HL-60 (cell line): ENCODE measurements at regions not wholly inside any gene's neighbourhood (a gene's known extent, or its start where the extent isn't known, plus 50 kb on each side); places are given as distances from the start of the nearest gene placed in this dataset.

Experiments
- POLR2AphosphoS5 ChIP-seq: IDR thresholded peaks from 2 replicates; pipeline ENCODE4 v1.6.1; 2012; ENCODE audit warnings: low read depth
- SPI1 ChIP-seq: IDR thresholded peaks from 2 replicates; pipeline ENCODE4 v1.6.1; 2012; ENCODE audit warnings: low read depth, mild to moderate bottlenecking, borderline replicate concordance
- TF ChIP-seq, protein P1 (sequence below): IDR thresholded peaks from one replicate; pipeline ENCODE4 v1.5.1; 2011; ENCODE audit warnings: low read length, control low read depth, inconsistent platforms; ENCODE audit not compliant: insufficient read depth
- TF ChIP-seq, protein P2 (sequence below): IDR thresholded peaks from 2 replicates; pipeline ENCODE4 v1.6.1; 2012; ENCODE audit warnings: low read depth; ENCODE audit not compliant: insufficient replicate concordance

DNA sequence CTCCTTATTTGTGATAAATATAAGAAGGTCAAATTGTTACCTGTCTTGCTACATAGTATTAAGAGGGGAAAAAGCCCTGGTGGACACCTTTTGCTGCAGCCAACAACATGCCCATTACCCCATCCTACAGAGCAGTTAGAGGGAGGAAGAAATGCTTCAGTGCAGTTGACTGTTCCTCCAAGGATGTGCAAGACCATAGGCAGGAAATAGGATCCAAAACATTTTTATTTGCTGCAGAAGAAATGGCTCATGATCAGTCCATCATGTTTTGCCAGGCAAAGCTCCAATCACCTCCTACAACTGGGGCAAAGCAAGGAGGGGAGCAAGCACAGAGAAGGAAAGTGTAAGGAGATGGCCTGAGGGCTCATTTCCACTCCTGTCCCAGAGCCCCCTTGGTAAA lies 399.1 kb upstream of the PIK3R1 start:
- TF ChIP-seq, protein P1, sequence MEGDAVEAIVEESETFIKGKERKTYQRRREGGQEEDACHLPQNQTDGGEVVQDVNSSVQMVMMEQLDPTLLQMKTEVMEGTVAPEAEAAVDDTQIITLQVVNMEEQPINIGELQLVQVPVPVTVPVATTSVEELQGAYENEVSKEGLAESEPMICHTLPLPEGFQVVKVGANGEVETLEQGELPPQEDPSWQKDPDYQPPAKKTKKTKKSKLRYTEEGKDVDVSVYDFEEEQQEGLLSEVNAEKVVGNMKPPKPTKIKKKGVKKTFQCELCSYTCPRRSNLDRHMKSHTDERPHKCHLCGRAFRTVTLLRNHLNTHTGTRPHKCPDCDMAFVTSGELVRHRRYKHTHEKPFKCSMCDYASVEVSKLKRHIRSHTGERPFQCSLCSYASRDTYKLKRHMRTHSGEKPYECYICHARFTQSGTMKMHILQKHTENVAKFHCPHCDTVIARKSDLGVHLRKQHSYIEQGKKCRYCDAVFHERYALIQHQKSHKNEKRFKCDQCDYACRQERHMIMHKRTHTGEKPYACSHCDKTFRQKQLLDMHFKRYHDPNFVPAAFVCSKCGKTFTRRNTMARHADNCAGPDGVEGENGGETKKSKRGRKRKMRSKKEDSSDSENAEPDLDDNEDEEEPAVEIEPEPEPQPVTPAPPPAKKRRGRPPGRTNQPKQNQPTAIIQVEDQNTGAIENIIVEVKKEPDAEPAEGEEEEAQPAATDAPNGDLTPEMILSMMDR: no peak
- TF ChIP-seq POLR2AphosphoS5 (no peak), SPI1 (no peak)
- TF ChIP-seq, protein P2, sequence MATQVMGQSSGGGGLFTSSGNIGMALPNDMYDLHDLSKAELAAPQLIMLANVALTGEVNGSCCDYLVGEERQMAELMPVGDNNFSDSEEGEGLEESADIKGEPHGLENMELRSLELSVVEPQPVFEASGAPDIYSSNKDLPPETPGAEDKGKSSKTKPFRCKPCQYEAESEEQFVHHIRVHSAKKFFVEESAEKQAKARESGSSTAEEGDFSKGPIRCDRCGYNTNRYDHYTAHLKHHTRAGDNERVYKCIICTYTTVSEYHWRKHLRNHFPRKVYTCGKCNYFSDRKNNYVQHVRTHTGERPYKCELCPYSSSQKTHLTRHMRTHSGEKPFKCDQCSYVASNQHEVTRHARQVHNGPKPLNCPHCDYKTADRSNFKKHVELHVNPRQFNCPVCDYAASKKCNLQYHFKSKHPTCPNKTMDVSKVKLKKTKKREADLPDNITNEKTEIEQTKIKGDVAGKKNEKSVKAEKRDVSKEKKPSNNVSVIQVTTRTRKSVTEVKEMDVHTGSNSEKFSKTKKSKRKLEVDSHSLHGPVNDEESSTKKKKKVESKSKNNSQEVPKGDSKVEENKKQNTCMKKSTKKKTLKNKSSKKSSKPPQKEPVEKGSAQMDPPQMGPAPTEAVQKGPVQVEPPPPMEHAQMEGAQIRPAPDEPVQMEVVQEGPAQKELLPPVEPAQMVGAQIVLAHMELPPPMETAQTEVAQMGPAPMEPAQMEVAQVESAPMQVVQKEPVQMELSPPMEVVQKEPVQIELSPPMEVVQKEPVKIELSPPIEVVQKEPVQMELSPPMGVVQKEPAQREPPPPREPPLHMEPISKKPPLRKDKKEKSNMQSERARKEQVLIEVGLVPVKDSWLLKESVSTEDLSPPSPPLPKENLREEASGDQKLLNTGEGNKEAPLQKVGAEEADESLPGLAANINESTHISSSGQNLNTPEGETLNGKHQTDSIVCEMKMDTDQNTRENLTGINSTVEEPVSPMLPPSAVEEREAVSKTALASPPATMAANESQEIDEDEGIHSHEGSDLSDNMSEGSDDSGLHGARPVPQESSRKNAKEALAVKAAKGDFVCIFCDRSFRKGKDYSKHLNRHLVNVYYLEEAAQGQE: no peak
